Astrocyte of the cerebellum (primary cell): ENCODE measurements at regions not wholly inside any gene's neighbourhood (a gene's known extent, or its start where the extent isn't known, plus 50 kb on each side); places are given as distances from the start of the nearest gene placed in this dataset.

Experiments
- DNase-seq: peaks from one replicate; pipeline ENCODE4 v3.0.0-alpha.2; 2011; ENCODE audit warnings: low read depth
- H3K4me3 ChIP-seq: 2 replicates; pipeline ENCODE4 v1.5.1; 2011; ENCODE audit warnings: mild to moderate bottlenecking, low read depth, low read length, moderate library complexity
- in situ Hi-C: cut with HindIII; loops from 2 replicates; pipeline ENCODE4 v1.10.0; 2017; ENCODE audit warnings: low sequenced_read_pairs
- TF ChIP-seq, protein P1 (sequence below): IDR thresholded peaks from 2 replicates; pipeline ENCODE4 v1.5.1; 2012; ENCODE audit warnings: low read length, low read depth, moderate library complexity, mild to moderate bottlenecking; ENCODE audit errors: missing control alignments

DNA sequence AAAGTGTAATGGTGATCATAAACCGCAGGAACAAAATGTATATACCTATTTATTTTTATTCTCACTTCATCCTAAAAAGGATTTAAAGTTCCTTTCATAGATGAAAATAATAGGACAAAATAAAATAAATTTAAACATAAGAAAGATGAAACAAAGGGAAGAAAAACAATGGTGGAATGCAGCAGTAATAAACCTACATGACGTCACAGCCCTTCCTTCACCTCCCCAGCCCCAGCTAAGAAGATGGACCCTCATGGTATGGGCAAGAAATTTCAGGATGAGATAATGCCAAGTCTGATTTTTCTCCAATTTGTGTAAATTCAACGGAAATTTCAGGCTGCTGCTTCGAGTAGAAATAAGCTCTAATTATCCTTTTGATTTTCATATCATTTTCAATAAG is 381.0 kb downstream of the LRIG3 start:
- no peak overlapping the region for H3K4me3 ChIP-seq
- TF ChIP-seq, protein P1, sequence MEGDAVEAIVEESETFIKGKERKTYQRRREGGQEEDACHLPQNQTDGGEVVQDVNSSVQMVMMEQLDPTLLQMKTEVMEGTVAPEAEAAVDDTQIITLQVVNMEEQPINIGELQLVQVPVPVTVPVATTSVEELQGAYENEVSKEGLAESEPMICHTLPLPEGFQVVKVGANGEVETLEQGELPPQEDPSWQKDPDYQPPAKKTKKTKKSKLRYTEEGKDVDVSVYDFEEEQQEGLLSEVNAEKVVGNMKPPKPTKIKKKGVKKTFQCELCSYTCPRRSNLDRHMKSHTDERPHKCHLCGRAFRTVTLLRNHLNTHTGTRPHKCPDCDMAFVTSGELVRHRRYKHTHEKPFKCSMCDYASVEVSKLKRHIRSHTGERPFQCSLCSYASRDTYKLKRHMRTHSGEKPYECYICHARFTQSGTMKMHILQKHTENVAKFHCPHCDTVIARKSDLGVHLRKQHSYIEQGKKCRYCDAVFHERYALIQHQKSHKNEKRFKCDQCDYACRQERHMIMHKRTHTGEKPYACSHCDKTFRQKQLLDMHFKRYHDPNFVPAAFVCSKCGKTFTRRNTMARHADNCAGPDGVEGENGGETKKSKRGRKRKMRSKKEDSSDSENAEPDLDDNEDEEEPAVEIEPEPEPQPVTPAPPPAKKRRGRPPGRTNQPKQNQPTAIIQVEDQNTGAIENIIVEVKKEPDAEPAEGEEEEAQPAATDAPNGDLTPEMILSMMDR, result no peak
- no peak for DNase-seq
- in situ Hi-C loops, result loop anchor here (25.0 kb wide), 2 partner anchors 177 to 548 kb away; no protein-coding TSS in a partner anchor

- no peak overlapping the region for H3K4me3 ChIP-seq
- TF ChIP-seq, protein P1, result peak; percentile 89
- peak; percentile 79 for DNase-seq
- in situ Hi-C loops, result loop anchor here (25.0 kb wide), 2 partner anchors 178 to 547 kb away; no protein-coding TSS in a partner anchor
These were observed 379.6 kb downstream of the LRIG3 start for GRCh38 chr12:58540480-58541299.

- in situ Hi-C loops, result loop anchor here (25.0 kb wide), 2 partner anchors 179 to 546 kb away; no protein-coding TSS in a partner anchor
These were observed 379.0 kb downstream of the LRIG3 start for GRCh38 chr12:58541300-58541690.

DNA sequence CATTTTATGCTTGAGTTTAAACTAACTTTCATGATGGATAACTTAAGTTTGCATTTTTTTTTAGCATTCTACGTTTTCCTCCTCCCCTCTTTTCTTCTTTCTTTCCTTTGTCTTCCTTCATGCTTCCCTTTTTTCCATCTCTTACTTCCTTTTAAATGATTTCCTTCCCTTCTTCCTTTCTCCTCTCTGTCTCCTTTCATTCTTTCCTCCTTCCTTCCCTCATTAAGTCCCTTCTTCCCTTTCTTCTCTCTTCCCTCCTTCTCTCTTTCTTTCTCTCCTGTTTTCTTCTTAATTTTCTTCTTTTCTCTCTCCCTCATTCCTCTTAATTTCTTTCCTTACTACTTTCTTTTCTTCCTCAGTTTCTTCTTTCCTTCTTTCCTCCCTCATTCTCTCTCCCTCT is 376.0 kb downstream of the LRIG3 start:
- TF ChIP-seq, protein P1, result no peak
- in situ Hi-C loops, result loop anchor here (25.0 kb wide), 2 partner anchors 182 to 543 kb away; no protein-coding TSS in a partner anchor
- no peak overlapping the region for H3K4me3 ChIP-seq
- DNase-seq, result no peak

More at GRCh38 chr12:58541300-58541690, 379.0 kb downstream of the LRIG3 start:
- H3K4me3 ChIP-seq, result no peak overlapping the region
- DNase-seq, result no peak
- TF ChIP-seq, protein P1, result no peak

DNA sequence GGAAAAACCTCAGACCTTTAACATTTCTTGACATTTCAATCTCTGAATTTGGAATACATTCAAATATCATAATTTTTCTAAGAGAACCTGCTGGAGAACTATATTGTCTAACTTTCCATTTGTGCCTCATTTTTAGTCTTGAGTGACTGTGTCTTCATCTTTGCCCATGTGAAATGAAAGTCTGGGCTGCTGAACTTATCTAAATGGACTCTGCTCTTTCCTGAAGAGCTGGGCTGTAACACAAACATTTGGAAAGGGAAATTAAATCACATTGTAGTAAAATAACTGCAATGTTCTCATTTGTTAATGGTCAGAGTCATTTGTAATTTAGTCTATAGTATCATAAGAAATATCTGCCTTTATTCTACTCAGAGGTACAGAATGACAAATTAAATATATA is 373.1 kb downstream of the LRIG3 start:
- TF ChIP-seq, protein P1, result no peak
- no peak for DNase-seq
- no peak overlapping the region for H3K4me3 ChIP-seq
- in situ Hi-C loops, result loop anchor here (25.0 kb wide), 2 partner anchors 185 to 540 kb away; no protein-coding TSS in a partner anchor

GRCh38 chr12:58548801-58549200 is 371.5 kb downstream of the LRIG3 start:
- TF ChIP-seq, protein P1, result no peak
- no peak for DNase-seq
- no peak overlapping the region for H3K4me3 ChIP-seq
- in situ Hi-C loops, result loop anchor here (25.0 kb wide), 2 partner anchors 186 to 538 kb away; no protein-coding TSS in a partner anchor
